Right lobe of liver (tissue), 6 donors: ENCODE measurements at regions not wholly inside any gene's neighbourhood (a gene's known extent, or its start where the extent isn't known, plus 50 kb on each side); places are given as distances from the start of the nearest gene placed in this dataset.

Source experiments
- ATAC-seq, 4 donors: fragments of 200-7000 bp; cut with Tn5 transposase; one replicate each; pipeline ENCODE4 v1.9.1; 2020; ENCODE audit warnings: mild to moderate bottlenecking in 4 of 4, moderate library complexity in 4 of 4
- DNase-seq, 3 donors: peaks; one replicate each; pipeline ENCODE4 v3.0.0-alpha.2; 2020
- H3K27ac ChIP-seq, 3 donors: fragments of 200-600 bp; one replicate each; pipeline ENCODE4 v1.8.0; 2022
- H3K27me3 ChIP-seq, 2 donors: fragments of 200-600 bp; one replicate each; pipeline ENCODE4 v1.8.0; 2022
- H3K36me3 ChIP-seq, 4 donors: fragments of 200-600 bp; sonication (generic) in 1 of 4; one replicate each; pipeline versions ENCODE4 v1.5.1 to v1.8.0; 2017 to 2022; ENCODE audit warnings: control low read depth in 1 of 4
- H3K4me1 ChIP-seq, 4 donors: fragments of 200-600 bp; sonication (generic) in 1 of 4; one replicate each; pipeline versions ENCODE4 v1.5.1 to v1.8.0; 2017 to 2022; ENCODE audit warnings: control low read depth in 1 of 4
- H3K4me3 ChIP-seq, 3 donors: fragments of 200-600 bp; one replicate each; pipeline ENCODE4 v1.8.0; 2022
- H3K9me3 ChIP-seq, 4 donors: fragments of 200-600 bp; sonication (generic) in 1 of 4; one replicate each; pipeline versions ENCODE4 v1.5.1 to v1.8.0; 2017 to 2022; ENCODE audit warnings: control low read depth in 1 of 4
- CTCF ChIP-seq, 4 donors: fragments of 200-600 bp in 3 of 4; fragments of 450-650 bp in 1 of 4; IDR thresholded peaks; one replicate each; pipeline versions ENCODE4 v1.5.1 to v1.8.0; 2016 to 2022; ENCODE audit warnings: antibody characterized with exemption in 4 of 4, mild to moderate bottlenecking in 2 of 4
- POLR2A ChIP-seq: fragments of 450-650 bp; IDR thresholded peaks from one replicate; pipeline ENCODE4 v1.6.1; 2017; ENCODE audit warnings: antibody characterized with exemption, mild to moderate bottlenecking
- WGBS: methylation state at CpG from one replicate; pipeline ENCODE4 v1.1.6; 2018; ENCODE audit warnings: low coverage, low lambda C conversion rate; ENCODE audit not compliant: insufficient coverage; ENCODE audit errors: missing lambda C conversion rate; 5-methylcytosine and 5-hydroxymethylcytosine counted together
- intact Hi-C, 2 donors: fragments of 100-400 bp; cut with DNase I; formaldehyde crosslinking; loops; one replicate each; pipeline versions ENCODE4 v1.11.2 to v1.14.1; 2022
- donor health status: DM: no; HTN: yes; CAD: no.
- donor health status: DM: no; HTN: no; CAD: no.
- donor health status: DM: no; HTN: no; CAD: no.
- donor health status: DM: no; HTN: yes; CAD: no.
- donor health status: DM: no; HTN: yes; CAD: no.

DNA sequence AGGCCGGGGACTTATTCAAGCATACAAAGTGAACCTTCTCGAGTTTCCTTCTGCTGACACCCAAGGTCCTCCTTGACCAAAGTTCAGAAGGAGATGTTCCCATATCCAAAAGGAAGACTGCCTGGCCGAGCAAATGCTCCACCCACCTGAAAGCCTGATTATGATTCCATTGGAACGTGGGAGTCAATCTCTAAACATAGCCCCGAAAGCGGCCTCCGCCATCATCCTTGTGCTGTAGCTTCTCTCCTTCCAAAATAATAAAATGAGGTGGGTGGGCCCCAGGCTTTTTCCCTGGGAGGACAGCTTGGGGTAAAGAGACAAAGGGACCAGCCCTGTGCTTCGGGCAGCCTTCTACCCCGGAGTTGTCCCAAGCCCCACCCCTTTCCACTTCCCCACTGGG, 355.6 kb upstream of the SLC30A5 start:
- Histone ChIP-seq H3K27me3 (no peaks in the 10 kb centered on the region), H3K27ac (no peak overlapping the region), H3K4me1 (peaks cover 0 to 12% (median 0%) of the 10 kb centered on the region in 4 donors), H3K9me3 (no peaks in the 10 kb centered on the region), H3K4me3 (no peak overlapping the region), H3K36me3 (no peaks in the 10 kb centered on the region)
- intact Hi-C loops = no loop called here
- ATAC-seq (no peak), DNase-seq (no peak)
- 98% methylated on average over 6 of the region's 9 CpGs for WGBS
- TF ChIP-seq POLR2A (no peak), CTCF (IDR thresholded peaks at IDR 0.05) (no peak)

DNA sequence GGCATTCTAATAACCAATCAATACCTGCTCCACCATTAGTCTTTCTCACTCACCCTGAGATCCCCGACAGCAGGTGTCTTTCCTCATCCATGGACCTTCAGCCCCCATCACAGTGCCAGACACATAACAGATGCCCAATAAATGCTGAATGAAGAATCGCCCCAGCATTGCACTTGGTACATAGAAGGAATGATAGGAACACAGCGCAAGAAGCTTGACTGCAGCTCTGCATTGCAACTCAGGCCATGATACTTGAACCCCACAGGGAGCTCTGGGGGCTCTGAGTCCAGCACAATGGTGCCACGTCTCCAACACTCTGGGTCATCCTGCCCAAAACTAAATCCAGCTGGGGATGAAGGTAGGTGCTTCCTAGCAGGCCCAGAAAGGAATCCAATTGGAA, 355.0 kb upstream of the SLC30A5 start:
- DNase-seq (no peak), ATAC-seq (no peak)
- no peaks in the 10 kb centered on the region for H3K36me3 ChIP-seq
- 91% methylated on average over 3 of the region's 4 CpGs for WGBS
- H3K4me3 ChIP-seq = no peak overlapping the region
- H3K27ac ChIP-seq = no peak overlapping the region
- no peaks in the 10 kb centered on the region for H3K9me3 ChIP-seq
- peaks cover 0 to 16% (median 0%) of the 10 kb centered on the region in 4 donors for H3K4me1 ChIP-seq
- no peak for TF ChIP-seq CTCF (IDR thresholded peaks at IDR 0.05)
- TF ChIP-seq POLR2A = no peak
- intact Hi-C loops = no loop called here
- no peaks in the 10 kb centered on the region for H3K27me3 ChIP-seq

GRCh38 chr5:68739752-68740151, 354.1 kb upstream of the SLC30A5 start:
- H3K27me3 ChIP-seq = no peaks in the 10 kb centered on the region
- no peak overlapping the region for H3K4me3 ChIP-seq
- 80% methylated on average over 3 of the region's 5 CpGs for WGBS
- TF ChIP-seq POLR2A (no peak), CTCF (IDR thresholded peaks at IDR 0.05) (no peak)
- no peak overlapping the region for H3K27ac ChIP-seq
- no peak for ATAC-seq
- DNase-seq = no peak
- H3K9me3 ChIP-seq = no peaks in the 10 kb centered on the region
- no peaks in the 10 kb centered on the region for H3K36me3 ChIP-seq
- peaks cover 0 to 22% (median 0%) of the 10 kb centered on the region in 4 donors for H3K4me1 ChIP-seq
- intact Hi-C loops = loop anchor here (10.0 kb wide), 1 partner anchor 455 kb away; no protein-coding TSS in a partner anchor

GRCh38 chr5:68740226-68740910, 353.4 kb upstream of the SLC30A5 start:
- Histone ChIP-seq H3K27me3 (no peaks in the 10 kb centered on the region), H3K27ac (peak overlapping the region in 1 of 3 donors; percentile 3)

More at GRCh38 chr5:68740226-68740910, 353.4 kb upstream of the SLC30A5 start:
- peak; percentile 17 to 70 (median 58) for ATAC-seq
- 40% methylated on average over 6 of the region's 6 CpGs for WGBS
- TF ChIP-seq POLR2A (no peak), CTCF (IDR thresholded peaks at IDR 0.05) (no peak)
- Histone ChIP-seq H3K4me1 (peaks cover 0 to 22% (median 0%) of the 10 kb centered on the region in 4 donors), H3K9me3 (no peaks in the 10 kb centered on the region), H3K36me3 (no peaks in the 10 kb centered on the region), H3K4me3 (no peak overlapping the region)
- intact Hi-C loops = loop anchor here (10.0 kb wide), 1 partner anchor 456 kb away; no protein-coding TSS in a partner anchor
- no peak for DNase-seq
